ENCODE measurements at regions not wholly inside any gene's neighbourhood (a gene's known extent, or its start where the extent isn't known, plus 50 kb on each side); places are given as distances from the start of the nearest gene placed in this dataset.

DNA sequence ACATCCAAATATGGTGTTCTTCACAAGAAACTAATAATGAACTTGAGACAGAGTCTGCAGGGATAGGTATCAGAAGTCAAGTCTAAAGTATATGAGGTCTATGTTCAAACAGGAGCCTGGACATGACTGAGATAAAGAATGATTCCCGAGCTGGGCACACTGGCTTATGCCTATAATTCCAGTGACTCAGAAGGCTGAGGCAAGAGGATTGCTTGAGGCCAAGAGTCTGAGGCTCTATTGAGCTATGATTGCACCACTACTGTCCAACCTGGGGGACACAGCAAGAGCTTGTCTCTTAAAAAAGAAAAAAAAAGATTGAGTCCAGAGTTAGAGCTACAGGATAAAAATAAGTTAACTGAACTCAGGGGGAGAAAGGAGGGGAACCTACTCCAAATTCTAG, 246.5 kb downstream of the LRRN1 start:
- TF ChIP-seq EZH2 (IDR thresholded peaks at IDR 0.05; ENCODE audit: insufficient read depth, poor library complexity, severe bottlenecking) = no peak
- TF ChIP-seq EZH2phosphoT487 (IDR thresholded peaks at IDR 0.05; ENCODE audit: insufficient read depth, low read depth) = no peak

Measured in GM23248 (cell line).